ENCODE measurements at regions not wholly inside any gene's neighbourhood (a gene's known extent, or its start where the extent isn't known, plus 50 kb on each side); places are given as distances from the start of the nearest gene placed in this dataset.

GRCh38 chr2:75251896-75252295 lies 52.6 kb upstream of the TACR1 start:
- TF ChIP-seq CTCF (IDR thresholded peaks at IDR 0.05) (no peak), POLR2A (IDR thresholded peaks at IDR 0.05; ENCODE audit: low read depth) (no peak)

Measured in esophagus muscularis mucosa (tissue), 3 donors.